Ascending aorta (tissue), 2 donors: ENCODE measurements at regions not wholly inside any gene's neighbourhood (a gene's known extent, or its start where the extent isn't known, plus 50 kb on each side); places are given as distances from the start of the nearest gene placed in this dataset.

Experiments
- DNase-seq, 2 donors: peaks; one replicate each; pipeline ENCODE4 v3.0.0-alpha.2; 2019; ENCODE audit warnings: low spot score in 2 of 2
- H3K27ac ChIP-seq, 2 donors: fragments of 200-600 bp; sonication (generic); one replicate each; pipeline ENCODE4 v1.5.1; 2016 to 2017; ENCODE audit warnings: mild to moderate bottlenecking in 1 of 2
- H3K27me3 ChIP-seq: fragments of 200-600 bp; sonication (generic); one replicate; pipeline ENCODE4 v1.5.1; 2017
- H3K36me3 ChIP-seq, 2 donors: fragments of 200-600 bp; sonication (generic); one replicate each; pipeline ENCODE4 v1.5.1; 2016
- H3K4me1 ChIP-seq, 2 donors: fragments of 200-600 bp; sonication (generic); one replicate each; pipeline ENCODE4 v1.5.1; 2016 to 2017; ENCODE audit warnings: mild to moderate bottlenecking in 1 of 2
- H3K4me3 ChIP-seq, 2 donors: fragments of 200-600 bp; sonication (generic); one replicate each; pipeline ENCODE4 v1.5.1; 2016 to 2017; ENCODE audit warnings: mild to moderate bottlenecking in 1 of 2
- H3K9me3 ChIP-seq, 2 donors: fragments of 200-600 bp; sonication (generic); one replicate each; pipeline ENCODE4 v1.5.1; 2016
- intact Hi-C: fragments of 100-400 bp; cut with DNase I; formaldehyde crosslinking; loops from one replicate; pipeline ENCODE4 v1.15.1; 2023
- TF ChIP-seq, protein P1 (sequence below), 3 experiments: fragments of 200-600 bp in 2 of 3; fragments of 450-650 bp in 1 of 3; sonication (generic) in 2 of 3; IDR thresholded peaks; one replicate each; pipeline ENCODE4 v1.5.1; 2016 to 2019; ENCODE audit warnings: antibody characterized with exemption in 3 of 3, mild to moderate bottlenecking in 1 of 3, moderate library complexity in 1 of 3

DNA sequence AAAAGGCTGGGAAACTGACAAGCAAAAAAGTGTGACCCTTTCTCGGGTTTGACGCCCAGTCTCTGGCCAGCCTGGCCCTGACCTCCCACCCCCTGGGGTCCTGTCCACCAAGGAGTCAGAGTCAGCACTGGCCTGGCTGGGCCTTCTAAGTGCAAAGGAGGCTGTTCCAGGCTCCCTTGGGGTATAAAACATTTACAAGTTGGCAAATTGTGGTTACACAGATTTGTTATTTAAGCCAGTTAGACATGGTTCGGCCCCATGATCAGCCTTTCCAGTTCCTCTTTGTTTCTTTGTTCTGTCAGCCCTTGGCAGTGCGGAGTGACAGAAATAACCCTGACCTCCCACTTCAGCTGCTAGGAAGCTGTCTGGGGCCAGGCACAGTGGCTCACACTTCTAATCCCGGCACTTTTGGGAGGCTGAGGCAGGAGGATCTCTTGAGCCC lies 161.6 kb upstream of the RAB4A start:
- H3K27ac ChIP-seq: peak overlapping the region; percentile 86 to 88
- no peaks in the 10 kb centered on the region for H3K36me3 ChIP-seq
- no peaks in the 10 kb centered on the region for H3K27me3 ChIP-seq
- TF ChIP-seq, protein P1, sequence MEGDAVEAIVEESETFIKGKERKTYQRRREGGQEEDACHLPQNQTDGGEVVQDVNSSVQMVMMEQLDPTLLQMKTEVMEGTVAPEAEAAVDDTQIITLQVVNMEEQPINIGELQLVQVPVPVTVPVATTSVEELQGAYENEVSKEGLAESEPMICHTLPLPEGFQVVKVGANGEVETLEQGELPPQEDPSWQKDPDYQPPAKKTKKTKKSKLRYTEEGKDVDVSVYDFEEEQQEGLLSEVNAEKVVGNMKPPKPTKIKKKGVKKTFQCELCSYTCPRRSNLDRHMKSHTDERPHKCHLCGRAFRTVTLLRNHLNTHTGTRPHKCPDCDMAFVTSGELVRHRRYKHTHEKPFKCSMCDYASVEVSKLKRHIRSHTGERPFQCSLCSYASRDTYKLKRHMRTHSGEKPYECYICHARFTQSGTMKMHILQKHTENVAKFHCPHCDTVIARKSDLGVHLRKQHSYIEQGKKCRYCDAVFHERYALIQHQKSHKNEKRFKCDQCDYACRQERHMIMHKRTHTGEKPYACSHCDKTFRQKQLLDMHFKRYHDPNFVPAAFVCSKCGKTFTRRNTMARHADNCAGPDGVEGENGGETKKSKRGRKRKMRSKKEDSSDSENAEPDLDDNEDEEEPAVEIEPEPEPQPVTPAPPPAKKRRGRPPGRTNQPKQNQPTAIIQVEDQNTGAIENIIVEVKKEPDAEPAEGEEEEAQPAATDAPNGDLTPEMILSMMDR (IDR thresholded peaks at IDR 0.05): no peak
- DNase-seq: peak; percentile 35 to 81
- intact Hi-C loops: loop anchor here (2.0 to 5.0 kb wide), 2 partner anchors 23 to 702 kb away; partner anchors contain the start of gene TRIM11
- no peaks in the 10 kb centered on the region for H3K9me3 ChIP-seq
- H3K4me1 ChIP-seq: peaks cover 27 to 59% of the 10 kb centered on the region in 2 donors
- H3K4me3 ChIP-seq: no peak overlapping the region

DNA sequence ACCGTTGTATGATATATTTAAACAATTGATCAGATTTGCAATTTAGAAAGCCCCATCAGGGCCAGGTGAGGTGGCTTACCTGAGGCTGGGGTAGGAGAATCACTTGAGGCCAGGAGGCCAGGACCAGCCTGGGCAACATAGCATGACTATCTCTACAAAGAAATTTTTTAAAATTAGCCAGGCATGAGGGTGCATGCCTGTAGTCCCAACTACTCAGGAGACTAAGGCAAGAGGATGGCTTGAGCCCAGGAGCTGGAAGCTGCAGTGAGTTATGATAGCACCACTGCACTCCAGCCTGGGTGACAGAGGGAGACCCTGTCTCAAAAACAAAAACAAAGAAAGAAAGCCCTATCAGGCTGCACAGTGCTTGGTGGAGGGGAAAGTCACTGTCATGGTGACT lies 159.9 kb upstream of the RAB4A start:
- Histone ChIP-seq H3K27ac (peak overlapping the region; percentile 86 to 88), H3K4me1 (peaks cover 26 to 47% of the 10 kb centered on the region in 2 donors)

DNA sequence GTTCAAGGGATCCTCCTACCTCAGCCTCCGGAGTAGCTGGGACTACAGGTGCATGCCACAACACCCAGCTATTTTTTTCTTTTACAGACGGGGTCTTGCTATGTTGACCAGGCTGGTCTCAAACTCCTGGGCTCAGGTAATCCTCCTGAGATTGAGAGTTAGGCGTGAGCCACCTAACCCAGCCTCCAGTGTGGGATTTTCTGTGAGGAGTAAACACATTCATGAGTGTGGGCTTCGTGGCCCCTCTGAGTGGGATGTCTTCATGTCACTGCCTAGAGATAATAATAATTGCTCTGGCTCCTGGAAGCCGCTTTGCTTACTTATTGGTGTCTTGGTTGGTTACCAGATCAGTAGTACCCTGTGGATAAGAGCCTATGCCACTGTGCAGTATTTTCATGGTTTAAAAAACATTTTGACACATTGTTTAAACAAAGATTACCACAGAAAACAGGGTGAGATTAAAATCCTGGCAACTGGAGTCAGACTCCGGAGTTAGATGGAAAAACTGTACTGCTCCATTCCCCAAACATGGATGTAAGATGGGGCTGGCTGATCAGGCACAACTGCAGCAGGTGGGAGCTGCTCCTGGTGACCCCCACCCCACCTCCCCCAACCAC lies 159.1 kb upstream of the RAB4A start:
- Histone ChIP-seq H3K36me3 (no peaks in the 10 kb centered on the region), H3K4me3 (no peak overlapping the region), H3K9me3 (no peaks in the 10 kb centered on the region), H3K27ac (peak overlapping the region; percentile 14 to 86), H3K4me1 (peaks cover 26 to 52% of the 10 kb centered on the region in 2 donors), H3K27me3 (no peaks in the 10 kb centered on the region)
- TF ChIP-seq, protein P1 (IDR thresholded peaks at IDR 0.05): no peak
- intact Hi-C loops: no loop called here
- no peak for DNase-seq

More for the DNA sequence above, 159.9 kb upstream of the RAB4A start:
- no peaks in the 10 kb centered on the region for H3K27me3 ChIP-seq
- intact Hi-C loops: no loop called here
- TF ChIP-seq, protein P1 (IDR thresholded peaks at IDR 0.05): no peak
- H3K4me3 ChIP-seq: no peak overlapping the region
- no peak for DNase-seq
- H3K36me3 ChIP-seq: no peaks in the 10 kb centered on the region
- no peaks in the 10 kb centered on the region for H3K9me3 ChIP-seq

DNA sequence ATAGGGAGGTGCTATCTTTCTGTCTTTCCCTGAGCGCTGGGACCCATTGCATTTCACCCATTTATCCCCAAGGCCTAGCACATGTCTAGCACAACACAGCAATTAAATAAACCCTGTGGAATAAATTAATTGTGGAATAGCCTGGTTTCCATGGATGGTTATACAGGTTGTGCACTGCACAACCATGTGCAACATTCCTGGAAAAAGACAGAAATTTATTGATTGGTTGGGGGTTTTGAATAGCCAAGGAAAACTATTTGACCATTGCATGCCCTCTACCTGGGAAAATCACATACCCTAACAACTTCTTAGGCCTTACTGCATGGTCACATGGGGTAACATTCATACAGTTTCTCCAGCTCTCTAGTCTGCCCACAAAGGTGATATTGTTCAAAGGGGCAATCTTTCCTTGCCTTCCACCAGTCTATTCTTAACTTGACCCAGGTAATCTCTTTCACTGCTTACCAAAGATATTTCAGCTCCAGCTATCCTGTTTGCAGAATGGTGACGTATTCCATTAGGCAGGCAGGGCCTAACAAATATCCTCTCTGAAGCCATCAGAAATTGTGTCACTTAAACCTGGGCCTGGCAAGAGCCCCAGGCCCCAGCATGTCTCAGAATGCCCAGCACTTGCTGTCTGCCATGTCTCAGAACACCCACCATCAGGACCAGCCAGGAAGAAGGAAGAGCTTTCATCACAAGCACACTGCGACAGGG lies 157.9 kb upstream of the RAB4A start:
- no peaks in the 10 kb centered on the region for H3K36me3 ChIP-seq
- TF ChIP-seq, protein P1 (IDR thresholded peaks at IDR 0.05): no peak

DNA sequence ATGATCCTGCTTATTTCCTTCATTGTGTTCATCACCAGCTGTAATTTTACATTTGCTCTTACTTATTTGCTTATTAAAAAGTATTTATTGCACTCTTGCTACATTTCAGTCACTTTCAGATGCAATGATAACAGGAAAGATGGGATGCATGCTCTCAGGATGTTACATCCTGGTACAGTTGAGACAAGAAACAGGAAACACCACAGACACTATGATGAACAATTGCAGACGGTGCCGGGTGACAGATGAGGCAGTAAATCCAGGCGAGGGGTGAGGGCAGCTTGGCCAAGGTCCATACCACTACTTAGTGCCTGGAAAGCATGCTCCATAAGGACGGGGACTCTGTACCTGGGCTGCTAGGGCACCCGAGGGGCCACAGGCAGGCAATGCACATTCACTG lies 156.6 kb upstream of the RAB4A start:
- TF ChIP-seq, protein P1 (IDR thresholded peaks at IDR 0.05): no peak
- no peak overlapping the region for H3K4me3 ChIP-seq
- H3K9me3 ChIP-seq: no peaks in the 10 kb centered on the region
- DNase-seq: no peak
- H3K36me3 ChIP-seq: no peaks in the 10 kb centered on the region
- no peaks in the 10 kb centered on the region for H3K27me3 ChIP-seq
- H3K4me1 ChIP-seq: peaks cover 13 to 43% of the 10 kb centered on the region in 2 donors
- H3K27ac ChIP-seq: no peak overlapping the region
- intact Hi-C loops: no loop called here

More for the DNA sequence above, 157.9 kb upstream of the RAB4A start:
- Histone ChIP-seq H3K4me1 (peaks cover 22 to 53% of the 10 kb centered on the region in 2 donors), H3K27me3 (no peaks in the 10 kb centered on the region), H3K4me3 (no peak overlapping the region), H3K27ac (no peak overlapping the region), H3K9me3 (no peaks in the 10 kb centered on the region)
- intact Hi-C loops: no loop called here
- no peak for DNase-seq
